GM23248 (cell line): ENCODE measurements at regions not wholly inside any gene's neighbourhood (a gene's known extent, or its start where the extent isn't known, plus 50 kb on each side); places are given as distances from the start of the nearest gene placed in this dataset.

Experiments
- DNase-seq: peaks from one replicate; pipeline ENCODE4 v3.0.0-alpha.2; 2015
- H2AFZ ChIP-seq: fragments of 200-600 bp; sonication (generic); 2 replicates; pipeline ENCODE4 v1.6.1; 2016; ENCODE audit warnings: antibody characterized with exemption
- H3F3A ChIP-seq: fragments of 200-600 bp; sonication (generic); 2 replicates; pipeline ENCODE4 v1.6.1; 2016; ENCODE audit warnings: mild to moderate bottlenecking, antibody characterized with exemption, mixed run types; ENCODE audit not compliant: insufficient read depth
- H3K27ac ChIP-seq: fragments of 200-600 bp; sonication (generic); 2 replicates; pipeline ENCODE4 v1.5.1; 2016; ENCODE audit warnings: mild to moderate bottlenecking
- H3K27me3 ChIP-seq: fragments of 200-600 bp; sonication (generic); replicated peaks from 2 replicates; pipeline ENCODE4 v1.6.1; 2016; ENCODE audit warnings: mild to moderate bottlenecking; ENCODE audit not compliant: insufficient read depth
- H3K36me3 ChIP-seq: fragments of 200-600 bp; sonication (generic); 2 replicates; pipeline ENCODE4 v1.6.1; 2016; ENCODE audit warnings: low read depth, mild to moderate bottlenecking
- H3K4me1 ChIP-seq: fragments of 200-600 bp; sonication (generic); 2 replicates; pipeline ENCODE4 v1.6.1; 2016; ENCODE audit warnings: mild to moderate bottlenecking; ENCODE audit not compliant: insufficient read depth
- H3K4me2 ChIP-seq: fragments of 200-600 bp; sonication (generic); one replicate; pipeline ENCODE4 v1.6.1; 2016; ENCODE audit warnings: mild to moderate bottlenecking; ENCODE audit not compliant: unreplicated experiment
- H3K4me3 ChIP-seq: fragments of 200-600 bp; sonication (generic); 2 replicates; pipeline ENCODE4 v1.5.1; 2016; ENCODE audit warnings: mild to moderate bottlenecking
- H3K79me2 ChIP-seq: fragments of 200-600 bp; sonication (generic); 2 replicates; pipeline ENCODE4 v1.6.1; 2016; ENCODE audit warnings: mild to moderate bottlenecking; ENCODE audit not compliant: insufficient read depth
- H3K9ac ChIP-seq: fragments of 200-600 bp; sonication (generic); 2 replicates; pipeline ENCODE4 v1.6.1; 2016; ENCODE audit warnings: mild to moderate bottlenecking
- H3K9me2 ChIP-seq: fragments of 200-600 bp; sonication (generic); 2 replicates; pipeline ENCODE4 v1.6.1; 2016; ENCODE audit warnings: mixed run types, mild to moderate bottlenecking, moderate library complexity; ENCODE audit not compliant: insufficient read depth
- H3K9me3 ChIP-seq: fragments of 200-600 bp; sonication (generic); one replicate; pipeline ENCODE4 v1.6.1; 2017; ENCODE audit warnings: low read depth
- H4K20me1 ChIP-seq: fragments of 200-600 bp; sonication (generic); 2 replicates; pipeline ENCODE4 v1.6.0; 2016; ENCODE audit not compliant: insufficient read depth
- EZH2 ChIP-seq: fragments of 200-600 bp; sonication (generic); IDR thresholded peaks from 2 replicates; pipeline ENCODE4 v1.6.1; 2018; ENCODE audit warnings: antibody characterized with exemption, mild to moderate bottlenecking; ENCODE audit not compliant: insufficient read depth, poor library complexity, severe bottlenecking
- EZH2phosphoT487 ChIP-seq: fragments of 200-600 bp; sonication (generic); IDR thresholded peaks from 2 replicates; pipeline ENCODE4 v1.6.1; 2018; ENCODE audit warnings: antibody characterized with exemption, moderate library complexity, mild to moderate bottlenecking, low read depth; ENCODE audit not compliant: insufficient read depth
- WGBS, 2 experiments: methylation state at CpG; one replicate each; pipeline ENCODE4 v1.1.6; 2015 to 2017; ENCODE audit warnings: low lambda C conversion rate in 2 of 2, low coverage in 1 of 2; ENCODE audit errors: missing lambda C conversion rate in 2 of 2; 5-methylcytosine and 5-hydroxymethylcytosine counted together
- in situ Hi-C: fragments of 300-500 bp; cut with MboI; formaldehyde crosslinking; loops from 2 replicates; pipeline ENCODE4 v1.15.0; 2020

DNA sequence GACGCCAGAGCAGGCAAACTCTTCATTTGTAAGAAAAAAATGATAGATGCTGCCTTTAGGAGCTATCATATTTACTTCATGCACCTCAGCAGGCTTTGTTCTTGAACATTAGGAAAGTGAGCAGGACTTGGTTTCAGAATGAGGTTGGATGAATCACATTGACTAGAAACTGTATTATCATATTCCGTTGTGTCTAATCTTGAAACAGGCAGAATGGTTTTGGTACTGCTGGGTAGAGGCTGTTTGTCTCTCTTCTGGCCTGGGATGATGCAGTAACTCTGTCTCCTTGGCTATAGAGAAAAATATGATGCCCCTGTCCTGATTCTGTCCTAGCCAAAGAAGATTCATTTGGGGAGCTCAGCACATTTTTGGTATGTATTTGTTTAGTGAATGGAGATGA is 344.2 kb upstream of the GRM7 start:
- no peak overlapping the region for H2AFZ ChIP-seq
- H3K27me3 ChIP-seq = no peaks in the 10 kb centered on the region
- H3K9ac ChIP-seq = no peak overlapping the region
- no peak overlapping the region for H3K4me3 ChIP-seq
- no peak overlapping the region for H3K27ac ChIP-seq
- in situ Hi-C loops = no loop called here
- no peak overlapping the region for H3K4me2 ChIP-seq
- H3F3A ChIP-seq = no peaks in the 10 kb centered on the region
- DNase-seq = no peak
- H3K4me1 ChIP-seq = no peaks in the 10 kb centered on the region
- WGBS, 2 experiments = 12 to 21% methylated on average over 2 of the region's 2 CpGs
- no peaks in the 10 kb centered on the region for H3K9me3 ChIP-seq
- no peaks in the 10 kb centered on the region for H3K79me2 ChIP-seq
- H3K36me3 ChIP-seq = no peaks in the 10 kb centered on the region
- TF ChIP-seq EZH2phosphoT487 = no peak
- TF ChIP-seq EZH2 = no peak
- no peaks in the 10 kb centered on the region for H4K20me1 ChIP-seq
- H3K9me2 ChIP-seq = no peaks in the 10 kb centered on the region

- in situ Hi-C loops = no loop called here
- H4K20me1 ChIP-seq = no peaks in the 10 kb centered on the region
- DNase-seq = no peak
- H3K27ac ChIP-seq = no peak overlapping the region
- H3K9ac ChIP-seq = no peak overlapping the region
- H3K9me3 ChIP-seq = no peaks in the 10 kb centered on the region
- H3K4me1 ChIP-seq = no peaks in the 10 kb centered on the region
- WGBS, 2 experiments = 23 to 25% methylated on average over 6 of the region's 6 CpGs
- no peaks in the 10 kb centered on the region for H3K36me3 ChIP-seq
- no peaks in the 10 kb centered on the region for H3K27me3 ChIP-seq
- no peak overlapping the region for H3K4me2 ChIP-seq
- H3F3A ChIP-seq = no peaks in the 10 kb centered on the region
- no peaks in the 10 kb centered on the region for H3K79me2 ChIP-seq
- no peak for TF ChIP-seq EZH2phosphoT487
- TF ChIP-seq EZH2 = no peak
- no peaks in the 10 kb centered on the region for H3K9me2 ChIP-seq
- H3K4me3 ChIP-seq = no peak overlapping the region
- no peak overlapping the region for H2AFZ ChIP-seq
Measured at GRCh38 chr3:6518709-6519345, 342.1 kb upstream of the GRM7 start.

DNA sequence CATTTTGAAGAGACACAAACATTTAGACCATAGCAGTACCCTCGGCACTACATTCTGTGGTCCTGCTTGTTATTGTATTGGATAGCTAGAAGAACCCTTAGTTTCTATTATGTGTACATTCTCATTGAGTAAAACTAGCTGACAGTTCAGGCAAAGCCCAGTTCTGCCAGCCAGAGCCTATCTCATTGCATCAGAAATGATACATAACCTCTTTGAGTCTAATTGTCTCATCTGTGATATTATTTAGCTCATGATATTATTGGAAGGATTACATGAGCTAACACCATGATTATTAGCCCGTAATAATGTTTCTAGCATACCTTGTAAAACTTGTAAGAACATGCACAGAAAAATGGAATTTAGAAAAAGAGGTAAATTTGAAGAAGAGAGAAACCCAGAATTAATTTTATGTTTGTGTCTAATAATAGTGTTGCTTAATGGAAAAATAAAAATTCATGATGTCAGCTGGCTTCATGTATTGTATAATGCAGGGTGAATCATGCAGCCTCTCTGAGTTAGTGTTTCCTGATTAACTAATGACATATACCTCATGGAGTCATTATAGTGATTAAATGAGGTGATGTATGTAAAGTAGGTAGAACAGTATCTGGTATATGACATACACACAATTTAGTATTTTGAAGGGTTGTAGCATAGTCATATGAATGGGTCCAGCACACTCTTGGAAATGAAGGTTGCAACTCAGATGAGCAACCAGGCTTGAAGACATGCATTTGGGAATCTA is 339.4 kb upstream of the GRM7 start:
- TF ChIP-seq EZH2phosphoT487 (no peak), EZH2 (no peak)
- Histone ChIP-seq H2AFZ (no peak overlapping the region), H3K9me2 (no peaks in the 10 kb centered on the region), H3K27ac (no peak overlapping the region), H3K27me3 (no peaks in the 10 kb centered on the region), H3K4me3 (no peak overlapping the region), H3K9me3 (no peaks in the 10 kb centered on the region), H3K4me1 (no peaks in the 10 kb centered on the region), H3K36me3 (no peaks in the 10 kb centered on the region), H3F3A (no peaks in the 10 kb centered on the region), H3K9ac (no peak overlapping the region), H3K79me2 (no peaks in the 10 kb centered on the region), H3K4me2 (no peak overlapping the region), H4K20me1 (no peaks in the 10 kb centered on the region)
- in situ Hi-C loops = no loop called here
- DNase-seq = no peak
- 14 to 20% methylated on average over 2 of the region's 2 CpGs for WGBS, 2 experiments

DNA sequence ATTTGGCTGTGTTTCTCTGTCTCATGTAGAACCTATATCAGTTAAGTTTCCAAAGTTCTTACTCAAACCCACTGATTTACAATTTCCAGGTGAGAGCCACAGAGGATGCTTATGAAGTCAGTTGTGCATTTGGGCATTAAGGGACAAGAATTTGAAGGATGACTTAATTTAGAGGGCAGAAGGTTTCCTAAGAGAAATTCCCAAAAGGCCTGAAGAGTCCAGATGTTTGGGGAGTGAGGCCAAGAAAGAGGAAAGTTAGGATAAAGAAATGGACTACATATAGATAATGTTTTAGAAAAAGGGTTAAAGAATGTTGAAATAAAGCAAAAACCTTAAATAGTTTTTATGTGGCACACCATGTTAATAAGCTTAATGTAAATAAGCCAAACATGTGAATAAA is 338.7 kb upstream of the GRM7 start:
- TF ChIP-seq EZH2phosphoT487 (no peak), EZH2 (no peak)
- H3K9me3 ChIP-seq = no peaks in the 10 kb centered on the region
- no peak for DNase-seq
- H3K9ac ChIP-seq = no peak overlapping the region
- H2AFZ ChIP-seq = no peak overlapping the region
- H3K79me2 ChIP-seq = no peaks in the 10 kb centered on the region
- no peak overlapping the region for H3K27ac ChIP-seq
- H3K4me2 ChIP-seq = no peak overlapping the region
- no peak overlapping the region for H3K4me3 ChIP-seq
- in situ Hi-C loops = no loop called here
- H3F3A ChIP-seq = no peaks in the 10 kb centered on the region
- no peaks in the 10 kb centered on the region for H3K27me3 ChIP-seq
- H3K36me3 ChIP-seq = no peaks in the 10 kb centered on the region
- H3K9me2 ChIP-seq = no peaks in the 10 kb centered on the region
- H3K4me1 ChIP-seq = no peaks in the 10 kb centered on the region
- no peaks in the 10 kb centered on the region for H4K20me1 ChIP-seq

GRCh38 chr3:6523043-6523442 is 337.9 kb upstream of the GRM7 start:
- Histone ChIP-seq H3F3A (no peaks in the 10 kb centered on the region), H3K27me3 (no peaks in the 10 kb centered on the region), H3K27ac (no peak overlapping the region), H3K4me3 (no peak overlapping the region), H3K9ac (no peak overlapping the region), H4K20me1 (no peaks in the 10 kb centered on the region), H2AFZ (no peak overlapping the region), H3K79me2 (no peaks in the 10 kb centered on the region), H3K4me2 (no peak overlapping the region), H3K9me2 (no peaks in the 10 kb centered on the region), H3K36me3 (no peaks in the 10 kb centered on the region), H3K9me3 (no peaks in the 10 kb centered on the region), H3K4me1 (no peaks in the 10 kb centered on the region)
- no peak for DNase-seq
- no peak for TF ChIP-seq EZH2phosphoT487
- TF ChIP-seq EZH2 = no peak
- 17 to 23% methylated on average over 2 of the region's 2 CpGs for WGBS, 2 experiments
- in situ Hi-C loops = no loop called here
